HEK293 (cell line): ENCODE measurements at regions not wholly inside any gene's neighbourhood (a gene's known extent, or its start where the extent isn't known, plus 50 kb on each side); places are given as distances from the start of the nearest gene placed in this dataset.

Source experiments
- MYNN ChIP-seq: fragments of 450-650 bp; formaldehyde crosslinking; IDR thresholded peaks from 2 replicates; pipeline ENCODE4 v1.5.1; 2016; ENCODE audit warnings: missing biosample characterization, missing genetic modification characterization, borderline replicate concordance
- PRDM1 ChIP-seq: fragments of 450-650 bp; formaldehyde crosslinking; IDR thresholded peaks from 2 replicates; pipeline ENCODE4; 2016; ENCODE audit warnings: missing biosample characterization, missing genetic modification characterization
- YY1 ChIP-seq: fragments of 450-650 bp; formaldehyde crosslinking; IDR thresholded peaks from 2 replicates; pipeline ENCODE4 v1.5.1; 2018; ENCODE audit warnings: missing biosample characterization, missing genetic modification characterization
- ZNF10 ChIP-seq: fragments of 450-650 bp; formaldehyde crosslinking; IDR thresholded peaks from 2 replicates; pipeline ENCODE4 v1.5.1; 2017; ENCODE audit warnings: missing biosample characterization, missing genetic modification characterization
- ZNF274 ChIP-seq, 2 experiments: fragments of 200-500 bp in 1 of 2; fragments of 450-650 bp in 1 of 2; sonication (Bioruptor generic) in 1 of 2; formaldehyde crosslinking in 1 of 2; IDR thresholded peaks; 2 replicates each; pipeline versions ENCODE4 v1.5.1 to v1.6.1; 2014 to 2016; ENCODE audit warnings: borderline replicate concordance in 1 of 2, inconsistent platforms in 1 of 2, low read length in 1 of 2, missing biosample characterization in 1 of 2, missing genetic modification characterization in 1 of 2
- ZNF521 ChIP-seq: fragments of 450-650 bp; formaldehyde crosslinking; IDR thresholded peaks from 2 replicates; pipeline ENCODE4 v1.5.1; 2017; ENCODE audit warnings: missing biosample characterization, mild to moderate bottlenecking, missing genetic modification characterization
- ZNF610 ChIP-seq: fragments of 450-650 bp; formaldehyde crosslinking; IDR thresholded peaks from 2 replicates; pipeline ENCODE4 v1.5.1; 2016; ENCODE audit warnings: missing biosample characterization, missing genetic modification characterization, borderline replicate concordance
- ZNF791 ChIP-seq: fragments of 450-650 bp; formaldehyde crosslinking; IDR thresholded peaks from 2 replicates; pipeline ENCODE4 v1.5.1; 2016; ENCODE audit warnings: missing biosample characterization, missing genetic modification characterization
- ZSCAN30 ChIP-seq: fragments of 450-650 bp; IDR thresholded peaks from 2 replicates; pipeline ENCODE4 v1.5.1; 2018; ENCODE audit warnings: missing biosample characterization, mild to moderate bottlenecking, missing genetic modification characterization, moderate library complexity
- TF ChIP-seq, protein P1 (sequence below): fragments of 450-650 bp; formaldehyde crosslinking; IDR thresholded peaks from 2 replicates; pipeline ENCODE4 v1.5.1; 2016; ENCODE audit warnings: missing biosample characterization, missing genetic modification characterization
- TF ChIP-seq, protein P2 (sequence below): fragments of 450-650 bp; formaldehyde crosslinking; IDR thresholded peaks from 2 replicates; pipeline ENCODE4 v1.5.1; 2016; ENCODE audit warnings: missing biosample characterization, missing genetic modification characterization
- TF ChIP-seq, protein P3 (sequence below): fragments of 450-650 bp; formaldehyde crosslinking; IDR thresholded peaks from 2 replicates; pipeline ENCODE4 v1.5.1; 2016; ENCODE audit warnings: missing biosample characterization, missing genetic modification characterization

DNA sequence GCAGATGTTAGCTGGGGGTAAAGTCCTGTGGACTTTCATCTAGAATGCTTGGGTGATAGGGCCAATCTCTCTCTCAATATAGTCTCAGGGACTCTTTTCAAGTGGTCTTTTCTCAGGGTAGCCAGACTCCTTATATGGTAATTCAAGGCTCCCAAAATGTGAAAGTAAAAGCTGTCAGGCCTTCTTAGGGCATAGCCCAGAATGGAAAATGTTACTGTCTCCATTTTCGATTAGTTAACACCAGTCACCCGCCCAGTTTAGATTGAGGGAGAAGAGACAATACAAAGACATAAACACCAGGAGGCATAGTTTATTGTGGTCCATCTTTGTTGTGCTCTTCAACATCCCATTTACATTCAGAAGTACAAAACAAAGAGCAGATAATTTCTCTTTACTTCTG is 295.8 kb downstream of the EPHA7 start:
- TF ChIP-seq ZNF521 (tag by site-specific recombination), result no peak
- TF ChIP-seq, protein P1, sequence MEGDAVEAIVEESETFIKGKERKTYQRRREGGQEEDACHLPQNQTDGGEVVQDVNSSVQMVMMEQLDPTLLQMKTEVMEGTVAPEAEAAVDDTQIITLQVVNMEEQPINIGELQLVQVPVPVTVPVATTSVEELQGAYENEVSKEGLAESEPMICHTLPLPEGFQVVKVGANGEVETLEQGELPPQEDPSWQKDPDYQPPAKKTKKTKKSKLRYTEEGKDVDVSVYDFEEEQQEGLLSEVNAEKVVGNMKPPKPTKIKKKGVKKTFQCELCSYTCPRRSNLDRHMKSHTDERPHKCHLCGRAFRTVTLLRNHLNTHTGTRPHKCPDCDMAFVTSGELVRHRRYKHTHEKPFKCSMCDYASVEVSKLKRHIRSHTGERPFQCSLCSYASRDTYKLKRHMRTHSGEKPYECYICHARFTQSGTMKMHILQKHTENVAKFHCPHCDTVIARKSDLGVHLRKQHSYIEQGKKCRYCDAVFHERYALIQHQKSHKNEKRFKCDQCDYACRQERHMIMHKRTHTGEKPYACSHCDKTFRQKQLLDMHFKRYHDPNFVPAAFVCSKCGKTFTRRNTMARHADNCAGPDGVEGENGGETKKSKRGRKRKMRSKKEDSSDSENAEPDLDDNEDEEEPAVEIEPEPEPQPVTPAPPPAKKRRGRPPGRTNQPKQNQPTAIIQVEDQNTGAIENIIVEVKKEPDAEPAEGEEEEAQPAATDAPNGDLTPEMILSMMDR (tag by site-specific recombination), result no peak
- TF ChIP-seq ZNF10, result no peak
- no peak for TF ChIP-seq ZSCAN30 (tag by site-specific recombination)
- TF ChIP-seq, protein P2, sequence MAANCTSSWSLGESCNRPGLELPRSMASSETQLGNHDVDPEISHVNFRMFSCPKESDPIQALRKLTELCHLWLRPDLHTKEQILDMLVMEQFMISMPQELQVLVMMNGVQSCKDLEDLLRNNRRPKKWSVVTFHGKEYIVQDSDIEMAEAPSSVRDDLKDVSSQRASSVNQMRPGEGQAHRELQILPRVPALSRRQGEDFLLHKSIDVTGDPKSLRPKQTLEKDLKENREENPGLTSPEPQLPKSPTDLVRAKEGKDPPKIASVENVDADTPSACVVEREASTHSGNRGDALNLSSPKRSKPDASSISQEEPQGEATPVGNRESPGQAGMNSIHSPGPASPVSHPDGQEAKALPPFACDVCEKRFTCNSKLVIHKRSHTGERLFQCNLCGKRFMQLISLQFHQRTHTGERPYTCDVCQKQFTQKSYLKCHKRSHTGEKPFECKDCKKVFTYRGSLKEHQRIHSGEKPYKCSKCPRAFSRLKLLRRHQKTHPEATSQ (tag by site-specific recombination), result no peak
- no peak for TF ChIP-seq ZNF610 (tag by site-specific recombination)
- TF ChIP-seq, protein P3, sequence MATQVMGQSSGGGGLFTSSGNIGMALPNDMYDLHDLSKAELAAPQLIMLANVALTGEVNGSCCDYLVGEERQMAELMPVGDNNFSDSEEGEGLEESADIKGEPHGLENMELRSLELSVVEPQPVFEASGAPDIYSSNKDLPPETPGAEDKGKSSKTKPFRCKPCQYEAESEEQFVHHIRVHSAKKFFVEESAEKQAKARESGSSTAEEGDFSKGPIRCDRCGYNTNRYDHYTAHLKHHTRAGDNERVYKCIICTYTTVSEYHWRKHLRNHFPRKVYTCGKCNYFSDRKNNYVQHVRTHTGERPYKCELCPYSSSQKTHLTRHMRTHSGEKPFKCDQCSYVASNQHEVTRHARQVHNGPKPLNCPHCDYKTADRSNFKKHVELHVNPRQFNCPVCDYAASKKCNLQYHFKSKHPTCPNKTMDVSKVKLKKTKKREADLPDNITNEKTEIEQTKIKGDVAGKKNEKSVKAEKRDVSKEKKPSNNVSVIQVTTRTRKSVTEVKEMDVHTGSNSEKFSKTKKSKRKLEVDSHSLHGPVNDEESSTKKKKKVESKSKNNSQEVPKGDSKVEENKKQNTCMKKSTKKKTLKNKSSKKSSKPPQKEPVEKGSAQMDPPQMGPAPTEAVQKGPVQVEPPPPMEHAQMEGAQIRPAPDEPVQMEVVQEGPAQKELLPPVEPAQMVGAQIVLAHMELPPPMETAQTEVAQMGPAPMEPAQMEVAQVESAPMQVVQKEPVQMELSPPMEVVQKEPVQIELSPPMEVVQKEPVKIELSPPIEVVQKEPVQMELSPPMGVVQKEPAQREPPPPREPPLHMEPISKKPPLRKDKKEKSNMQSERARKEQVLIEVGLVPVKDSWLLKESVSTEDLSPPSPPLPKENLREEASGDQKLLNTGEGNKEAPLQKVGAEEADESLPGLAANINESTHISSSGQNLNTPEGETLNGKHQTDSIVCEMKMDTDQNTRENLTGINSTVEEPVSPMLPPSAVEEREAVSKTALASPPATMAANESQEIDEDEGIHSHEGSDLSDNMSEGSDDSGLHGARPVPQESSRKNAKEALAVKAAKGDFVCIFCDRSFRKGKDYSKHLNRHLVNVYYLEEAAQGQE (tag by site-specific recombination), result no peak
- TF ChIP-seq ZNF274 (IDR thresholded peaks at IDR 0.05; ENCODE audit: low read length), result no peak
- TF ChIP-seq ZNF274 (tag by site-specific recombination; IDR thresholded peaks at IDR 0.05; ENCODE audit: borderline replicate concordance), result no peak
- no peak for TF ChIP-seq ZNF791 (tag by site-specific recombination)
- TF ChIP-seq MYNN (tag by site-specific recombination), result no peak
- no peak for TF ChIP-seq PRDM1 (tag by site-specific recombination)
- TF ChIP-seq YY1, result no peak
